HepG2 (cell line): ENCODE measurements at regions not wholly inside any gene's neighbourhood (a gene's known extent, or its start where the extent isn't known, plus 50 kb on each side); places are given as distances from the start of the nearest gene placed in this dataset.

ENCODE experiments used
- ATAC-seq: fragments of 200-7000 bp; cut with Tn5 transposase; 3 replicates; pipeline ENCODE4 v1.9.1; 2020; ENCODE audit warnings: mild to moderate bottlenecking, moderate library complexity
- BruUV-seq: library from RNA; stranded (reverse); fragments of 400-500 nt; replicated peaks from 2 replicates; lab custom pipeline; 2021; lab: Mats Ljungman, UMichigan
- CTCF ChIA-PET: fragments of 300-600 bp; formaldehyde crosslinking; extraction: SDS; loops from one replicate; lab custom pipeline; 2021; ENCODE audit warnings: low total read pairs, inconsistent platforms, low intra/inter-chr PET ratio; lab: Yijun Ruan, JAX
- POLR2A ChIA-PET: fragments of 350-600 bp; sonication (Branson Sonifier 250); formaldehyde crosslinking; loops from one replicate; lab custom pipeline; 2020; ENCODE audit warnings: antibody characterized with exemption, inconsistent platforms; lab: Yijun Ruan, JAX
- DNase-seq: peaks from one replicate; pipeline ENCODE4 v3.0.0-alpha.2; 2015; ENCODE audit warnings: low spot score
- FAIRE-seq: peaks from 3 replicates; lab custom pipeline; 2011; peaks lifted over from hg19 to GRCh38; lab: Jason Lieb, UNC
- H2AFZ ChIP-seq: one replicate; pipeline ENCODE4 v1.6.1; 2011; ENCODE audit warnings: low read length, inconsistent platforms
- H3K27ac ChIP-seq: fragments of 300-600 bp; 3 replicates; pipeline ENCODE4 v1.8.0; 2011; ENCODE audit warnings: mixed run types, mild to moderate bottlenecking, mixed read lengths, low read length, inconsistent platforms; ENCODE audit not compliant: insufficient read depth; ENCODE audit errors: extremely low read length
- H3K27me3 ChIP-seq, 2 experiments: fragments of 200-600 bp in 1 of 2; 2 replicates in 1 of 2; 3 replicates in 1 of 2; pipeline versions ENCODE4 v1.6.0 to v1.8.0; 2011; ENCODE audit warnings: low read length in 2 of 2, mild to moderate bottlenecking in 2 of 2, moderate library complexity in 2 of 2, inconsistent platforms in 1 of 2; ENCODE audit not compliant: insufficient read depth in 2 of 2, control insufficient read depth in 1 of 2
- H3K36me3 ChIP-seq, 2 experiments: fragments of 200-600 bp in 1 of 2; replicated peaks in 1 of 2; 2 replicates in 1 of 2; 3 replicates in 1 of 2; pipeline versions ENCODE4 v1.5.1 to v1.8.0; 2011; ENCODE audit warnings: low read length in 2 of 2, inconsistent platforms in 1 of 2; ENCODE audit not compliant: insufficient read depth in 2 of 2, control insufficient read depth in 1 of 2
- H3K4me1 ChIP-seq: 2 replicates; pipeline ENCODE4 v1.5.1; 2012; ENCODE audit warnings: low read length, inconsistent platforms; ENCODE audit not compliant: insufficient read depth
- H3K4me2 ChIP-seq: 2 replicates; pipeline ENCODE4 v1.6.0; 2011; ENCODE audit warnings: low read depth, low read length, inconsistent platforms
- H3K4me3 ChIP-seq, 3 experiments: fragments of 200-600 bp in 1 of 3; sonication (generic), shearing (Covaris generic) in 1 of 3; replicated peaks in 1 of 3; 2 replicates each; pipeline ENCODE4 v1.5.1; 2011 to 2016; ENCODE audit warnings: low read length in 3 of 3, inconsistent platforms in 2 of 3, low read depth in 2 of 3, mild to moderate bottlenecking in 2 of 3, control low read depth in 1 of 3, mixed read lengths in 1 of 3; ENCODE audit not compliant: insufficient read depth in 1 of 3
- H3K79me2 ChIP-seq: one replicate; pipeline ENCODE4 v1.6.1; 2011; ENCODE audit warnings: low read length, inconsistent platforms; ENCODE audit not compliant: insufficient read depth
- H3K9ac ChIP-seq: 2 replicates; pipeline ENCODE4 v1.6.0; 2011; ENCODE audit warnings: mild to moderate bottlenecking, low read depth, low read length, inconsistent platforms; ENCODE audit not compliant: insufficient read depth
- H3K9me3 ChIP-seq: 2 replicates; pipeline ENCODE4 v1.5.1; 2012; ENCODE audit warnings: mild to moderate bottlenecking, low read length
- H4K20me1 ChIP-seq: 2 replicates; pipeline ENCODE4 v1.6.0; 2011; ENCODE audit warnings: inconsistent platforms, mild to moderate bottlenecking, low read length, moderate library complexity; ENCODE audit not compliant: insufficient read depth
- ADNP ChIP-seq: sonication (generic); formaldehyde crosslinking; IDR thresholded peaks from 2 replicates; pipeline ENCODE4 v1.4.0; 2020; ENCODE audit warnings: missing genetic modification reagents
- CHD4 ChIP-seq: fragments of 200-600 bp; sonication (generic); IDR thresholded peaks from 2 replicates; pipeline ENCODE4 v1.7.0; 2017; ENCODE audit warnings: mild to moderate bottlenecking, low read length, borderline replicate concordance
- CREB1 ChIP-seq, 2 experiments: fragments of 450-650 bp in 1 of 2; IDR thresholded peaks; 2 replicates each; pipeline ENCODE4 v1.6.1; 2016 to 2017; ENCODE audit warnings: control low read depth in 1 of 2, mild to moderate bottlenecking in 1 of 2, missing compliant biosample characterization in 1 of 2, missing genetic modification characterization in 1 of 2
- FOXC1 ChIP-seq: sonication (generic); formaldehyde crosslinking; IDR thresholded peaks from 2 replicates; pipeline ENCODE4 v1.8.0; 2022; ENCODE audit warnings: mild to moderate bottlenecking, missing genetic modification reagents, borderline replicate concordance
- FOXJ3 ChIP-seq: sonication (generic); formaldehyde crosslinking; IDR thresholded peaks from 2 replicates; pipeline ENCODE4 v1.4.0; 2020; ENCODE audit warnings: missing genetic modification reagents, mild to moderate bottlenecking, borderline replicate concordance
- KMT2B ChIP-seq: IDR thresholded peaks from 2 replicates; pipeline ENCODE4 v1.6.1; 2016; ENCODE audit warnings: missing genetic modification reagents, missing compliant biosample characterization
- MAFF ChIP-seq: IDR thresholded peaks from 2 replicates; pipeline ENCODE4 v1.6.1; 2011; ENCODE audit warnings: low read depth, low read length, improper control_type of control experiment
- MAFG ChIP-seq: sonication (generic); formaldehyde crosslinking; IDR thresholded peaks from 2 replicates; pipeline ENCODE4 v1.5.1; 2020; ENCODE audit warnings: mild to moderate bottlenecking, missing genetic modification reagents
- PRPF4 ChIP-seq: fragments of 200-400 bp; formaldehyde crosslinking; IDR thresholded peaks from 2 replicates; pipeline ENCODE4 v1.6.1; 2016; ENCODE audit warnings: low read length, low read depth; ENCODE audit not compliant: poor library complexity, severe bottlenecking
- ZMYM2 ChIP-seq: sonication (generic); formaldehyde crosslinking; IDR thresholded peaks from 2 replicates; pipeline ENCODE4 v1.8.0; 2022; ENCODE audit warnings: mild to moderate bottlenecking, missing genetic modification reagents
- ZMYM3 ChIP-seq: sonication (generic); formaldehyde crosslinking; IDR thresholded peaks from 2 replicates; pipeline ENCODE4 v1.5.1; 2020; ENCODE audit warnings: mild to moderate bottlenecking, missing genetic modification reagents
- ZNF333 ChIP-seq: sonication (generic); formaldehyde crosslinking; IDR thresholded peaks from 2 replicates; pipeline ENCODE4 v1.4.0; 2020; ENCODE audit warnings: mild to moderate bottlenecking, missing genetic modification reagents, borderline replicate concordance
- ZNF451 ChIP-seq: sonication (generic); formaldehyde crosslinking; IDR thresholded peaks from 2 replicates; pipeline ENCODE4 v1.5.0; 2020; ENCODE audit warnings: mild to moderate bottlenecking, missing genetic modification reagents
- ZNF605 ChIP-seq: sonication (generic); formaldehyde crosslinking; IDR thresholded peaks from 2 replicates; pipeline ENCODE4 v1.8.0; 2022; ENCODE audit warnings: mild to moderate bottlenecking, missing genetic modification reagents
- ZNF629 ChIP-seq: sonication (generic); formaldehyde crosslinking; conservative IDR thresholded peaks from 2 replicates; pipeline ENCODE4 v1.5.0; 2020; ENCODE audit warnings: missing genetic modification reagents
- ZNF720 ChIP-seq: sonication (generic); formaldehyde crosslinking; IDR thresholded peaks from 2 replicates; pipeline ENCODE4 v1.4.0; 2020; ENCODE audit warnings: missing genetic modification reagents
- ZNF788 ChIP-seq: sonication (generic); formaldehyde crosslinking; IDR thresholded peaks from 2 replicates; pipeline ENCODE4 v1.5.0; 2020; ENCODE audit warnings: mild to moderate bottlenecking, missing genetic modification reagents, borderline replicate concordance
- WGBS: methylation state at CpG from one replicate; pipeline ENCODE4 v1.1.6; 2017; ENCODE audit warnings: low lambda C conversion rate; 5-methylcytosine and 5-hydroxymethylcytosine counted together
- in situ Hi-C: cut with HindIII; loops from 2 replicates; pipeline ENCODE4 v1.10.0; 2017; ENCODE audit warnings: low pct_unique_long_range_greater_than_20kb; ENCODE audit not compliant: extremely low pct_ligation_motif_present
- intact Hi-C: fragments of 100-400 bp; cut with micrococcal nuclease; formaldehyde crosslinking; loops from one replicate; pipeline ENCODE4 v1.10.0; 2022; ENCODE audit not compliant: unreplicated experiment
- TF ChIP-seq, protein P1 (sequence below), 2 experiments: sonication (generic) in 1 of 2; formaldehyde crosslinking in 1 of 2; IDR thresholded peaks; 2 replicates each; pipeline versions ENCODE4 v1.4.0 to v1.6.1; 2018 to 2020; ENCODE audit warnings: missing genetic modification reagents in 2 of 2, borderline replicate concordance in 1 of 2, low read depth in 1 of 2, mild to moderate bottlenecking in 1 of 2, missing biosample characterization in 1 of 2
- TF ChIP-seq, protein P2 (sequence below): sonication (generic); formaldehyde crosslinking; IDR thresholded peaks from 2 replicates; pipeline ENCODE4 v1.4.0; 2020; ENCODE audit warnings: missing genetic modification reagents, mild to moderate bottlenecking, borderline replicate concordance
- TF ChIP-seq, protein P3 (sequence below): sonication (generic); formaldehyde crosslinking; IDR thresholded peaks from 2 replicates; pipeline ENCODE4 v1.8.1; 2022; ENCODE audit warnings: mild to moderate bottlenecking, missing genetic modification reagents

DNA sequence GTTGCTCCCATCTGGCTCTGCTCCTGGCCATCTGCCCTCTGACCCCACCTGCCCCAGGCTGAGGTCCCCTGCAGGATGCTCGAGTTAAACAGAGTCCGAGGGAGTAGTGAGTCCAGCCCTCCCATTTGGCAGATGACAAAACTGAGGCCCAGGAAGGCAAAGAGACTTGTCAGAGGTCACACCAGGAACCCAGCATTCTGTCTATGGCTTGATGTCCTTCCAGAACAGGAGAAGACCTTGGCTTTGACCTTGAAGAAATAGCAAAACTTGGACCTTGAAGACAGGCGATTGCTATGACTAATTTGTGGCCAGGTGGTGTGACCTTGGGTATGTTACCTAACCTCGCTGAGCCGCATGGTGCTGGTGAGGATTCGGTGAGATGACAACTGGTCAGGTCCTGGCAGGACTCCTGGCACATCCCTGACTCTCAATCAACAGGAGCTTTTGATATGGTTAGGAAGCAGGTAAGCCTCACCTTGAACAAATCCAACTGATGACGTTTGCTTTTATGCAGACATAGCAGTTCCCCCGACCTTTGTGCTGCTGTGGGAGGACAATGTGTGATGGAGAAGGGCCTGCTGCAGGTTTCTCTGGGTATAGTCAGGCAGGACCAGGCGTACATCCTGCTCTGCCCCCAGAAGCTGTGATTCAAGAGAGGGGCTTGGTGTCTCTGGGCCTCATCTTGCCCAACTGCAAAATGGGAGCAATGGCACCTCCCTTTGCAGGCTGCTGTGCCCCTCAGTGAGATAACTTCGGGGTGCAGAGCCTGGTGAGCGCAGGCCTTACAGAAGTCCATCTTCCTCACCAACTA is 198.7 kb downstream of the C9orf50 start:
- Histone ChIP-seq H3K4me3 (peak overlapping the region in 1 of 3 experiments; percentile 40; a peak in 1 of 6 replicates), H3K79me2 (no peaks in the 10 kb centered on the region), H4K20me1 (no peaks in the 10 kb centered on the region), H3K36me3 (no peaks in the 10 kb centered on the region), H3K27me3 (peaks cover 7 to 33% of the 10 kb centered on the region in 2 experiments; a peak in 4 of 5 replicates), H3K27ac (no peak overlapping the region), H3K9ac (no peak overlapping the region), H3K4me2 (peak overlapping the region; percentile 47; the same call in 1 of the 2 replicates), H3K4me1 (peaks cover 38% of the 10 kb centered on the region), H2AFZ (no peak overlapping the region), H3K9me3 (no peaks in the 10 kb centered on the region)
- intact Hi-C loops (no loop called here), in situ Hi-C loops (no loop called here)
- FAIRE-seq (no peak), ATAC-seq (peak; percentile 23; the same call in 2 of the 3 replicates), DNase-seq (peak; percentile 21)
- WGBS, result 10% methylated on average over 7 of the region's 11 CpGs
- POLR2A ChIA-PET, result interaction anchor here (0.8 to 0.9 kb wide), 2 partner anchors 74 to 78 kb away, joined by 3 to 5 read pairs; no protein-coding TSS in a partner anchor
- CTCF ChIA-PET, result no interaction called here
- BruUV-seq, result no TSS peak
- peak; percentile 78 for TF ChIP-seq ZMYM3
- 0 out of 2 replicates have a peak, but pooled peaks have one; percentile 7 for TF ChIP-seq ZNF333
- TF ChIP-seq CHD4, result peak; percentile 55; the same call in 1 of the 2 replicates
- TF ChIP-seq, protein P1, sequence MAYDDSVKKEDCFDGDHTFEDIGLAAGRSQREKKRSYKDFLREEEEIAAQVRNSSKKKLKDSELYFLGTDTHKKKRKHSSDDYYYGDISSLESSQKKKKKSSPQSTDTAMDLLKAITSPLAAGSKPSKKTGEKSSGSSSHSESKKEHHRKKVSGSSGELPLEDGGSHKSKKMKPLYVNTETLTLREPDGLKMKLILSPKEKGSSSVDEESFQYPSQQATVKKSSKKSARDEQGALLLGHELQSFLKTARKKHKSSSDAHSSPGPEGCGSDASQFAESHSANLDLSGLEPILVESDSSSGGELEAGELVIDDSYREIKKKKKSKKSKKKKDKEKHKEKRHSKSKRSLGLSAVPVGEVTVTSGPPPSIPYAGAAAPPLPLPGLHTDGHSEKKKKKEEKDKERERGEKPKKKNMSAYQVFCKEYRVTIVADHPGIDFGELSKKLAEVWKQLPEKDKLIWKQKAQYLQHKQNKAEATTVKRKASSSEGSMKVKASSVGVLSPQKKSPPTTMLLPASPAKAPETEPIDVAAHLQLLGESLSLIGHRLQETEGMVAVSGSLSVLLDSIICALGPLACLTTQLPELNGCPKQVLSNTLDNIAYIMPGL (CRISPR knock-in tag; IDR thresholded peaks at IDR 0.05; ENCODE audit: borderline replicate concordance in 1 of 2, low read depth in 1 of 2), result no peak
- TF ChIP-seq, protein P2, sequence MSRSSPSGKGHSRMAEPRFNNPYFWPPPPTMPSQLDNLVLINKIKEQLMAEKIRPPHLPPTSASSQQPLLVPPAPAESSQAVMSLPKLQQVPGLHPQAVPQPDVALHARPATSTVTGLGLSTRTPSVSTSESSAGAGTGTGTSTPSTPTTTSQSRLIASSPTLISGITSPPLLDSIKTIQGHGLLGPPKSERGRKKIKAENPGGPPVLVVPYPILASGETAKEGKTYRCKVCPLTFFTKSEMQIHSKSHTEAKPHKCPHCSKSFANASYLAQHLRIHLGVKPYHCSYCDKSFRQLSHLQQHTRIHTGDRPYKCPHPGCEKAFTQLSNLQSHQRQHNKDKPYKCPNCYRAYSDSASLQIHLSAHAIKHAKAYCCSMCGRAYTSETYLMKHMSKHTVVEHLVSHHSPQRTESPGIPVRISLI, result no peak
- no peak for TF ChIP-seq ZNF720 (CRISPR knock-in tag)
- TF ChIP-seq KMT2B, result no peak
- TF ChIP-seq ZNF605 (CRISPR knock-in tag), result 0 out of 2 replicates have a peak, but pooled peaks have one; percentile 20
- no peak for TF ChIP-seq MAFG (CRISPR knock-in tag)
- TF ChIP-seq MAFF, result peak; percentile 3; the same call in 1 of the 2 replicates
- TF ChIP-seq ZNF788, result no peak
- no peak for TF ChIP-seq PRPF4
- TF ChIP-seq, protein P3, sequence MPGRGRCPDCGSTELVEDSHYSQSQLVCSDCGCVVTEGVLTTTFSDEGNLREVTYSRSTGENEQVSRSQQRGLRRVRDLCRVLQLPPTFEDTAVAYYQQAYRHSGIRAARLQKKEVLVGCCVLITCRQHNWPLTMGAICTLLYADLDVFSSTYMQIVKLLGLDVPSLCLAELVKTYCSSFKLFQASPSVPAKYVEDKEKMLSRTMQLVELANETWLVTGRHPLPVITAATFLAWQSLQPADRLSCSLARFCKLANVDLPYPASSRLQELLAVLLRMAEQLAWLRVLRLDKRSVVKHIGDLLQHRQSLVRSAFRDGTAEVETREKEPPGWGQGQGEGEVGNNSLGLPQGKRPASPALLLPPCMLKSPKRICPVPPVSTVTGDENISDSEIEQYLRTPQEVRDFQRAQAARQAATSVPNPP, result no peak
- no peak for TF ChIP-seq FOXJ3
- TF ChIP-seq ZMYM2 (CRISPR knock-in tag), result peak; percentile 60; the same call in 1 of the 2 replicates
- TF ChIP-seq ZNF629 (CRISPR knock-in tag), result peak; percentile 96
- TF ChIP-seq FOXC1 (CRISPR knock-in tag), result no peak
- TF ChIP-seq ZNF451 (CRISPR knock-in tag), result no peak
- TF ChIP-seq ADNP (CRISPR knock-in tag), result 0 out of 2 replicates have a peak, but pooled peaks have one; percentile 52
- peak; percentile 26; the same call in 1 of the 2 replicates for TF ChIP-seq CREB1 (IDR thresholded peaks at IDR 0.05)
- no peak for TF ChIP-seq CREB1 (CRISPR knock-in tag; IDR thresholded peaks at IDR 0.05)
